Left ventricle myocardium superior (tissue), 1 donor: ENCODE measurements at regions not wholly inside any gene's neighbourhood (a gene's known extent, or its start where the extent isn't known, plus 50 kb on each side); places are given as distances from the start of the nearest gene placed in this dataset.
"Not testable (repeated sequence)": the region's sequence is repeated elsewhere in the genome, so short reads cannot be mapped to it uniquely, and the experiment has no call there.

Experiments
- ATAC-seq: fragments of 200-7000 bp; cut with Tn5 transposase; one replicate; pipeline ENCODE4 v1.9.1; 2020; ENCODE audit warnings: mild to moderate bottlenecking, moderate library complexity
- DNase-seq: peaks from one replicate; pipeline ENCODE4 v3.0.0-alpha.2; 2020
- intact Hi-C: fragments of 100-400 bp; cut with micrococcal nuclease; formaldehyde crosslinking; loops from one replicate; pipeline ENCODE4 v1.11.0; 2022
- donor health status: DM: no; HTN: yes; CAD: no; lungs with severe emphysema.

DNA sequence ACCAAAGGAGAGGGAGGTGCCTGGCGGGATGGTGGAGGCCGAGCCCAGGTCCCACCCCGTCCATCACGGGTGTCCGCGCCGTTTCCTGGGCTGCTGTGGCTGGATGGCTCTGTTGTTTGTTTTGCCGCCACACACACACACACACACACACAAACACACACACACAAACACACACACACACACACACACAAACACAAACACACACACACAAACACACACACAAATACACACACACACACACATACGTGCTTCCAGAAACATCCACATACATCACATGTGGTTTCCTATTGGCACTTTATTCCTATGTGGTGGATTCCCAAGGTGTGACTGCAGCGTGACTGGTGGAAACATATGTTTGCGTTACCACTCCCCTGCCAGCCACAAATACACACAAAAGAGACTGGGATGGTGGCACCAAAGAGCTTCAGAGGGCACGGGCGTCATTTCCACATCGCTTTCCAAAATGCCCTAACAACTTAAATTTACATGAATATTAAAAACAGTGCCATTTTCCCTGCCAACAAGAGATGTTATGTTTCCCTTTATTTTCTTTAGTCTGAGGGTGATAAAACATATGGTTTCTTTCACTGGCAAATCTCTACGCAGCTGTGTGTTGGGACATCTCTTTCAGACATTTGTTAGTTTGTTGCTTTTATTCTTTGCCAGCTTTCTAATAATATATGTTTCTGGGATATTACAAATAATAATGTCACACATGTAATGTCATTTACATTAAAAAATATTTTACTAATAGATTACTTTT is 356.8 kb downstream of the BRD1 start:
- DNase-seq: no peak

DNA sequence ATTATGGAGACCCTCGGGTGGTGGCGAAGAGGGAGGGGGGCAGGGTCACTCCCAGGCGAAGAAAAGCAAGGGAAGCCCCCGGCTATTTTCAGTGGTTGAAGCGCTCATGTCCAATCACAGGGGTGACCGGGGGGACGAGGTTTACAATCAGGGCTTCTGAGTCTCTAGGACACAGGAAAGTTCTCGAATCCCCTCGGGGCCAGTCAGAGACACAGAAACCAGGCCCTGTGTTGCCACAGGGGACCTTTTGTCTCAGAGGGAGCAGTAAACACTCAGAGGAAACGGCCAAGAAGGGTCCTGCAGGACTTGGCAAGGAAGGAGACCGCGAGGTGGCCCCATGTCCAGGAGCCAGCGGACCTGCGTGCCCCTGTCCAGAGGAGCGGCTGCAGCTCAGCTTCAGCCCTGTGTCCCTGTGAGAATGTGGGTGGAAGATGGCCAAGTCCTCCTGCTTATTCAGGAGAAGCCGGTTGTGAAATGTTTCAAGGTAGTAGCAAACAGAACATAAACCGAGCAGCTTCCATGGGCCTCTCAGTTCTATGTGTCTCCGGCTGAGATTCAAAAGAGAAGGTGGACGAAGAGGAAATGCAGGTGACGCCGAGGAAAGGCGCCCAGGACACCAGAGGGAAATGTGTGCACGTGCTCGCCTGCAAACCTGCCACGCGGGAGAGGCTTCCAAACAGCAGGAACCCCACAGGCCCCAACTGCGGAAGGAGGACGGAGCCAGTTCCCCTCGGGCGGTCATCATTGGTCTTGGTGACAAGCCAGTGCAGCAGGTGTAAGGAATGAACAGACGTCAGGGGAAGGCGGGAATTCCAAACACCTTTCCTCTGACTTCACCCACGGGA is 357.6 kb downstream of the BRD1 start:
- ATAC-seq (no peak), DNase-seq (no peak)
- intact Hi-C loops: no loop called here

More for the DNA sequence above, 356.8 kb downstream of the BRD1 start:
- no peak for ATAC-seq
- intact Hi-C loops: no loop called here

GRCh38 chr22:49468487-49469198 is 359.0 kb downstream of the BRD1 start:
- ATAC-seq (no peak), DNase-seq (no peak)
- intact Hi-C loops: no loop called here

GRCh38 chr22:49466878-49467595 is 360.6 kb downstream of the BRD1 start:
- ATAC-seq (no peak), DNase-seq (no peak)
- intact Hi-C loops: no loop called here

DNA sequence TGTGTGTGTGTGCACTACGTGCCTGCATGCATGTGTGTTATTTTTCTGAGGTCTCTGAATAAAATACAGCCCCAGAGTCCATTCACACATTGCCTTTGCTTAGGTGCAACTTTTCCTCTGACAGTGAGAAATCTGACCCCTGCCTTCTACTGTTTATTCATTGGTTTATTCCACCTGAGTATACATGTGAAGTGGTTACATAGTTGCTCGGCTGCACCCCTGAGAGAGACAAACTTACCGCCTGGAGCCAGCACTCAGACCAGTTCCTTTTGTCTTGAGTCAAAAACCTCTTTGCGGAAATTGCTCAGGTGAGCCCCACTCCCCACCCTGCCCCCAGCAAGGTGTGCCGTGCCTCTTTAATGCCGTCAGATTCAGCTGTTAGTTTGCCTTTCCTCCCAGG is 363.6 kb downstream of the BRD1 start:
- DNase-seq: no peak
- ATAC-seq: no peak
- intact Hi-C loops: no loop called here

DNA sequence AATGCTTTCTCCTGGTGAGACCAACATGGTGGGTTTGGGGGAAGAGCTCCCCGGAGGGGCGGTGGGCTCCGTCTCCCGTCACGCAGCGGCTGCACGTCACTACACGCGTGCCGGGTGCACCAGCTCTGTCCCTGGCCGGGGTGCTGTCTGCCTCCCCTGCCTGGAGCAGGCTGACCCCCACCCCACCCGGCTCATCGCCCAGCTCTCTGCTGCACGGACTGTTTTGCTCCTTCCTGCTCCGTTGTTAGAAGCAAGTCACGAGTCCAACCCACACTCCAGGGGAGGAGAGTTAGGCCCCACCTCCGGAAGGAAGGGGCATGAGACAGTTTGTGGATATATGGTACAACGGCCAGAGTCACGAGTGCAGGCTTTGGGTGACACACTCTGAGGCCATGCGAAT is 364.9 kb downstream of the BRD1 start:
- ATAC-seq (no peak), DNase-seq (no peak)
- intact Hi-C loops: no loop called here

- ATAC-seq: no peak
- intact Hi-C loops: no loop called here
- DNase-seq: no peak
These were observed 365.4 kb downstream of the BRD1 start for GRCh38 chr22:49462291-49462690.

GRCh38 chr22:49461674-49462073 is 366.0 kb downstream of the BRD1 start:
- intact Hi-C loops: no loop called here
- ATAC-seq (no peak), DNase-seq (no peak)

GRCh38 chr22:49460592-49461281 is 366.9 kb downstream of the BRD1 start:
- intact Hi-C loops: no loop called here
- DNase-seq (no peak), ATAC-seq (no peak)

GRCh38 chr22:49460091-49460490 is 367.6 kb downstream of the BRD1 start:
- DNase-seq: no peak
- no peak for ATAC-seq
- intact Hi-C loops: no loop called here

DNA sequence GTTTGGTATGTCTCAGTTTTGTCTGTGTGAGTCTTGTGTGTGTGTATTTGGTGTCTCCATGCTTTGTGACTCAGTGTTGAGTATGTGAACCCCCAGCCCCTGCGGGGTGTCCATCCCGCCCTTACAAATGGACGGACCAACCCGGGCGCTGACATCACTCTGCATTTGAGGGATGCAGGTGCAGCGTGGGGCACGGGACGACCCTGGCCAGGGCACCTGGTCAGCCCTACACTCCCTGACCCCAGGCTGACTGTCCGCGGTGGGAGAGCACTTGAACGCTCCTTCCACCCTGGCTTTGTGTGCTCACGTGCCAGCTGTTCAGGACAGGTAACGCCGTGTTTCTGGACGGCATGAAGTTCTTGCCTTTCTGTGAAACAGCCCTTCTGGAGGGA is 369.0 kb downstream of the BRD1 start:
- no peak for DNase-seq
- no peak for ATAC-seq
- intact Hi-C loops: no loop called here

- ATAC-seq (no peak), DNase-seq (no peak)
- intact Hi-C loops: no loop called here
These were observed 369.5 kb downstream of the BRD1 start for GRCh38 chr22:49457946-49458707.

DNA sequence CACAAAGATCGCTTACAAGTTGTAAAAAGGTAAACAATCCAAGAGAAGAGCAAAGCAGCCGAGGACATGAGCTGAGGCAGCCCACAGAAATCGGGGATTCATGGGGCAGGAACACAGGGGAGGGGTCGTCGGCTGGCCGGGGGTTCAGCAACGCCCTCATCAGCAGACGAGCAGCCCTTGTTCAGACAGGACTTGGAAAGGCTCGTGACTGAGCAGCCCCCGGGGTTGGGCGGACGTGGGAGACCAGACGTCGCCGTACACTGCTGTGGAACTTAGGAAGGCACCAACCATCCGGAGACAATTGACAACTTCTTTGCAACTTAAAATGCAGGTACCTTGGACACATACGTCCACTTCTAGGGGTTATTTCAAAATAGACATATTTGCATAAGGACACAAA is 370.5 kb downstream of the BRD1 start:
- intact Hi-C loops: no loop called here
- DNase-seq (no peak), ATAC-seq (no peak)

GRCh38 chr22:49455595-49455994 is 372.1 kb downstream of the BRD1 start:
- intact Hi-C loops: no loop called here
- no peak for ATAC-seq
- DNase-seq: no peak

DNA sequence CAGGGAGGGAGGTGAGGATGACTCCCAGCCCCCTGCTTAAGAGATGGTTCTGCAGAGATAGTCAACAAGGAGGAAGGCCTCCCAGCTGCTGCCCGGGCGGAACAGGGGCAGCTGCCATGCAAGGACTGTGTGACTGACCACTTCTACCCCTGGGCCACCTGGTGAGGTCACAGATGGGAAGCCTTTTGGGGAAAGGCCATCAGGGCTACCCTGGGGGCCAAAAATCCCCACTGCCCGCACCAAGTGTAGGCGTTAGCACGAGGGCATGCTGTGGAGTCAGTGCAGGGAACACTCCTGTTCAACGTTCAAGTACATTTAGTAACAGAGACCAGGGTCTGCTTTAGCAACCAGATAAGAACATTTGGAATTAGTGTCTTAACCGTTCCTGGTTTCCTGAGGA is 372.9 kb downstream of the BRD1 start:
- intact Hi-C loops: no loop called here

DNA sequence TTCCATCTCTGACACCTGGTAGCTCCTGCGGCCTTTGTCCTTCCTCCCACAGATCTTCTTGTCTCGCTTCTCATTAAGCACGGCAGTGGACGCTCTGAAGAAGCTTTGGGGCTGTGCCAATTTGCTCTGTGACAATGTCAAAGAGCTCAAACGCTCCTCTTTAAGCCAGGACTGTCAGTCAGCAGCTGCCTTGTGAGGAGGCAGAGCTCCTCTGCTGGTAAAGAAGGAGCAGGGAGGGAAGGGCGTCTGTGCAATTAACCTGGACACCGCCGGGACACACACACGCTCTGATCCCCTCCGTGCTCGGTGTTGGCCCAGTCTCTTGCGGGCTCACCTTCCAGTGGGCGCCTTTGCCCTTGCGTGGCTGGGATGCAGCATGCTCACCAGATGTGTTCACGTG is 373.9 kb downstream of the BRD1 start:
- ATAC-seq (no peak), DNase-seq (no peak)
- intact Hi-C loops: no loop called here

More for the DNA sequence above, 372.9 kb downstream of the BRD1 start:
- DNase-seq (no peak), ATAC-seq (no peak)

DNA sequence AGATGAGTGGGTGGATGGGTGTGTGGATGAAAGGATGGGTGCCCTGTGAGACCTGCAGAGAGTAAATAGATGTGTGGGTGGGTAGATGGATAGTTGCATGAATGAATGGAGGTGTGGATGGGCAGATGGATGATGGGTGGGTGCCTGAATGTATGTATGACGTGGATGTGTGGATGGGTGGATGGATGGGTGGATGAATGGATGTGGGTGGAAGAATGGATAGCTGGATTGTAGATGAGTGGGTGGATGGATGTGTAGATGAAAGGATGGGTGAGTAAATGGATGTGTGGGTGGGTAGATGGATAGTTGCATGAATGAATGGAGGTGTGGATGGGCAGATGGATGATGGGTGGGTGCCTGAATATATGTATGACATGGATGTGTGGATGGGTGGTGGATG is 374.7 kb downstream of the BRD1 start:
- ATAC-seq, intact Hi-C loops: not testable (repeated sequence)

GRCh38 chr22:49452362-49452946 is 375.2 kb downstream of the BRD1 start:
- ATAC-seq: no peak
- no peak for DNase-seq
- intact Hi-C loops: no loop called here

More for the DNA sequence above, 374.7 kb downstream of the BRD1 start:
- DNase-seq: not testable (repeated sequence)
